Calu3 (cell line): ENCODE measurements at regions not wholly inside any gene's neighbourhood (a gene's known extent, or its start where the extent isn't known, plus 50 kb on each side); places are given as distances from the start of the nearest gene placed in this dataset.

Experiments used
- BruUV-seq: library from RNA; stranded (reverse); fragments of 400-500 nt; replicated peaks from 2 replicates; lab custom pipeline; 2021; lab: Mats Ljungman, UMichigan
- CTCF ChIA-PET: fragments of 300-600 bp; sonication (Branson Sonifier 250); formaldehyde crosslinking; loops from one replicate; lab custom pipeline; 2022; ENCODE audit warnings: antibody characterized with exemption; lab: Charles Lee
- DNase-seq: peaks from one replicate; pipeline ENCODE4 v3.0.0; 2022
- H3K27ac Mint-ChIP-seq: one replicate; pipeline ENCODE4 v1.8.0; 2022; ENCODE audit warnings: mixed read lengths; ENCODE audit not compliant: unreplicated experiment
- H3K27me3 Mint-ChIP-seq: one replicate; pipeline ENCODE4 v1.8.0; 2022; ENCODE audit warnings: mixed read lengths; ENCODE audit not compliant: unreplicated experiment
- H3K36me3 Mint-ChIP-seq: one replicate; pipeline ENCODE4 v1.8.0; 2022; ENCODE audit warnings: mild to moderate bottlenecking, moderate library complexity, mixed read lengths; ENCODE audit not compliant: insufficient read depth, unreplicated experiment
- H3K4me1 Mint-ChIP-seq: one replicate; pipeline ENCODE4 v1.8.0; 2022; ENCODE audit warnings: mild to moderate bottlenecking, low read depth, mixed read lengths; ENCODE audit not compliant: unreplicated experiment
- H3K4me3 Mint-ChIP-seq: one replicate; pipeline ENCODE4 v1.8.0; 2022; ENCODE audit warnings: mild to moderate bottlenecking, low read depth, moderate library complexity, mixed read lengths; ENCODE audit not compliant: unreplicated experiment
- H3K9me3 Mint-ChIP-seq: one replicate; pipeline ENCODE4 v1.8.0; 2022; ENCODE audit warnings: low read depth, mixed read lengths; ENCODE audit not compliant: unreplicated experiment
- CTCF ChIP-seq: fragments of 200-600 bp; IDR thresholded peaks from one replicate; pipeline ENCODE4 v1.8.0; 2022; ENCODE audit warnings: antibody characterized with exemption; ENCODE audit not compliant: unreplicated experiment
- intact Hi-C: fragments of 100-400 bp; cut with micrococcal nuclease; formaldehyde crosslinking; loops from one replicate; pipeline ENCODE4 v1.10.0; 2022; ENCODE audit not compliant: unreplicated experiment

- Mint-ChIP-seq H3K27ac (no peak overlapping the region), H3K27me3 (peaks cover 48% of the 10 kb centered on the region), H3K4me1 (no peaks in the 10 kb centered on the region), H3K36me3 (no peaks in the 10 kb centered on the region), H3K4me3 (no peak overlapping the region), H3K9me3 (no peaks in the 10 kb centered on the region)
- DNase-seq = no peak
- CTCF ChIA-PET = interaction anchor here (0.7 kb wide), 1 partner anchor 94 kb away, joined by 3 read pairs; no protein-coding TSS in a partner anchor
- intact Hi-C loops = no loop called here
- no peak for TF ChIP-seq CTCF
- BruUV-seq = no TSS peak
These were observed 149.4 kb upstream of the CHRDL1 start for GRCh38 chrX:110944751-110945675.

GRCh38 chrX:110944311-110944750 is 148.7 kb upstream of the CHRDL1 start:
- Mint-ChIP-seq H3K4me1 (no peaks in the 10 kb centered on the region), H3K27me3 (peaks cover 48% of the 10 kb centered on the region), H3K27ac (no peak overlapping the region), H3K9me3 (no peaks in the 10 kb centered on the region), H3K4me3 (no peak overlapping the region), H3K36me3 (no peaks in the 10 kb centered on the region)
- no TSS peak for BruUV-seq
- no peak for DNase-seq
- CTCF ChIA-PET = no interaction called here
- intact Hi-C loops = no loop called here
- no peak for TF ChIP-seq CTCF

- Mint-ChIP-seq H3K36me3 (no peaks in the 10 kb centered on the region), H3K4me1 (no peaks in the 10 kb centered on the region), H3K27me3 (peaks cover 48% of the 10 kb centered on the region), H3K4me3 (no peak overlapping the region), H3K9me3 (peaks cover 2% of the 10 kb centered on the region), H3K27ac (no peak overlapping the region)
- no peak for TF ChIP-seq CTCF
- CTCF ChIA-PET = no interaction called here
- intact Hi-C loops = no loop called here
- no peak for DNase-seq
- no TSS peak for BruUV-seq
These were observed 146.3 kb upstream of the CHRDL1 start for GRCh38 chrX:110941906-110942305.

GRCh38 chrX:110938977-110939732 is 143.5 kb upstream of the CHRDL1 start:
- no peak for DNase-seq
- no peaks in the 10 kb centered on the region for H3K36me3 Mint-ChIP-seq
- H3K4me1 Mint-ChIP-seq = no peaks in the 10 kb centered on the region
- no peak for TF ChIP-seq CTCF
- H3K4me3 Mint-ChIP-seq = no peak overlapping the region
- intact Hi-C loops = no loop called here
- H3K27me3 Mint-ChIP-seq = peaks cover 24% of the 10 kb centered on the region
- CTCF ChIA-PET = interaction anchor here (0.6 kb wide), 1 partner anchor 297 kb away, joined by 9 read pairs; no protein-coding TSS in a partner anchor
- peaks cover 2% of the 10 kb centered on the region for H3K9me3 Mint-ChIP-seq
- no peak overlapping the region for H3K27ac Mint-ChIP-seq
- BruUV-seq = no TSS peak
